RWPE2 (cell line): ENCODE measurements at regions not wholly inside any gene's neighbourhood (a gene's known extent, or its start where the extent isn't known, plus 50 kb on each side); places are given as distances from the start of the nearest gene placed in this dataset.
A peak's percentile ranks its signal among the peaks of the same experiment; 100 is the strongest.

Experiments used
- ATAC-seq: fragments of 200-7000 bp; cut with Tn5 transposase; 3 replicates; pipeline ENCODE4 v1.9.1; 2021; ENCODE audit warnings: low read depth
- DNase-seq: peaks from one replicate; pipeline ENCODE4 v3.0.0-alpha.2; 2020; ENCODE audit warnings: low spot score
- H3K27ac ChIP-seq: fragments of 450-650 bp; 2 replicates; pipeline ENCODE4 v1.5.1; 2017; ENCODE audit warnings: mild to moderate bottlenecking; ENCODE audit not compliant: poor library complexity, severe bottlenecking
- H3K27me3 ChIP-seq: fragments of 250-450 bp; sonication (Bioruptor Pico); 2 replicates; pipeline ENCODE4 v1.5.1; 2021; ENCODE audit warnings: mild to moderate bottlenecking, moderate library complexity; ENCODE audit not compliant: insufficient read depth, poor library complexity, severe bottlenecking
- H3K36me3 ChIP-seq: fragments of 250-450 bp; sonication (Bioruptor Pico); 2 replicates; pipeline ENCODE4 v1.5.1; 2020; ENCODE audit warnings: low read depth, mild to moderate bottlenecking, moderate library complexity
- H3K4me1 ChIP-seq: fragments of 250-450 bp; sonication (Bioruptor Pico); 2 replicates; pipeline ENCODE4 v1.5.1; 2021; ENCODE audit warnings: mild to moderate bottlenecking, moderate library complexity; ENCODE audit not compliant: insufficient read depth, poor library complexity, severe bottlenecking
- H3K4me3 ChIP-seq: fragments of 250-450 bp; sonication (Bioruptor Pico); 2 replicates; pipeline ENCODE4 v1.5.1; 2021; ENCODE audit warnings: mild to moderate bottlenecking, moderate library complexity; ENCODE audit not compliant: severe bottlenecking
- H3K9me3 ChIP-seq: fragments of 250-450 bp; sonication (Bioruptor Pico); 2 replicates; pipeline ENCODE4 v1.5.1; 2021; ENCODE audit warnings: mild to moderate bottlenecking, moderate library complexity; ENCODE audit not compliant: severe bottlenecking
- TF ChIP-seq, protein P1 (sequence below): fragments of 450-650 bp; IDR thresholded peaks from one replicate; pipeline ENCODE4 v1.5.1; 2017; ENCODE audit warnings: mild to moderate bottlenecking, moderate library complexity; ENCODE audit not compliant: poor library complexity, severe bottlenecking

DNA sequence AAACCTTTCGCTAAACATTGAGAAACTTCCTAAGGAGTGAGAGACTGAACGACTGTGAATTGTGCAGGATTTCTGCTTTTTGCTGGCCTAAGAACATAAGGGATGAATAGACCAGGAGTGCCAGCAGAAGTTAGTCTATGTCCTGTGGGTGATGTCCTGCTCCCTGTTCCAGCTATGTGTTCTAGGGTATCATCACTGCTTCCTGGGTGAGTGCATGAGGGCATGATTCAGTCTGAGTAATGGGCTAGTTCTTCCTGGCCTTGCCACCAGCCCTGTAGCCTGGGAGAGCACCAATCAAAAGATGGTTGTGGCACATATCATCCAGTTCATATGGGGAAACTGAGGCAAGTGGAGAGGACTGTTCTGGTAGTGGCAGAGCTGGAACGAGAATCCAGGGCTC, 153.9 kb upstream of the TPM1 start:
- Histone ChIP-seq H3K36me3 (no peaks in the 10 kb centered on the region), H3K4me1 (peaks cover 5% of the 10 kb centered on the region), H3K27me3 (no peaks in the 10 kb centered on the region), H3K9me3 (no peaks in the 10 kb centered on the region), H3K27ac (no peak overlapping the region), H3K4me3 (no peak overlapping the region)
- DNase-seq (no peak), ATAC-seq (peak; percentile 55; the same call in 1 of the 3 replicates)
- TF ChIP-seq, protein P1, sequence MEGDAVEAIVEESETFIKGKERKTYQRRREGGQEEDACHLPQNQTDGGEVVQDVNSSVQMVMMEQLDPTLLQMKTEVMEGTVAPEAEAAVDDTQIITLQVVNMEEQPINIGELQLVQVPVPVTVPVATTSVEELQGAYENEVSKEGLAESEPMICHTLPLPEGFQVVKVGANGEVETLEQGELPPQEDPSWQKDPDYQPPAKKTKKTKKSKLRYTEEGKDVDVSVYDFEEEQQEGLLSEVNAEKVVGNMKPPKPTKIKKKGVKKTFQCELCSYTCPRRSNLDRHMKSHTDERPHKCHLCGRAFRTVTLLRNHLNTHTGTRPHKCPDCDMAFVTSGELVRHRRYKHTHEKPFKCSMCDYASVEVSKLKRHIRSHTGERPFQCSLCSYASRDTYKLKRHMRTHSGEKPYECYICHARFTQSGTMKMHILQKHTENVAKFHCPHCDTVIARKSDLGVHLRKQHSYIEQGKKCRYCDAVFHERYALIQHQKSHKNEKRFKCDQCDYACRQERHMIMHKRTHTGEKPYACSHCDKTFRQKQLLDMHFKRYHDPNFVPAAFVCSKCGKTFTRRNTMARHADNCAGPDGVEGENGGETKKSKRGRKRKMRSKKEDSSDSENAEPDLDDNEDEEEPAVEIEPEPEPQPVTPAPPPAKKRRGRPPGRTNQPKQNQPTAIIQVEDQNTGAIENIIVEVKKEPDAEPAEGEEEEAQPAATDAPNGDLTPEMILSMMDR = no peak

DNA sequence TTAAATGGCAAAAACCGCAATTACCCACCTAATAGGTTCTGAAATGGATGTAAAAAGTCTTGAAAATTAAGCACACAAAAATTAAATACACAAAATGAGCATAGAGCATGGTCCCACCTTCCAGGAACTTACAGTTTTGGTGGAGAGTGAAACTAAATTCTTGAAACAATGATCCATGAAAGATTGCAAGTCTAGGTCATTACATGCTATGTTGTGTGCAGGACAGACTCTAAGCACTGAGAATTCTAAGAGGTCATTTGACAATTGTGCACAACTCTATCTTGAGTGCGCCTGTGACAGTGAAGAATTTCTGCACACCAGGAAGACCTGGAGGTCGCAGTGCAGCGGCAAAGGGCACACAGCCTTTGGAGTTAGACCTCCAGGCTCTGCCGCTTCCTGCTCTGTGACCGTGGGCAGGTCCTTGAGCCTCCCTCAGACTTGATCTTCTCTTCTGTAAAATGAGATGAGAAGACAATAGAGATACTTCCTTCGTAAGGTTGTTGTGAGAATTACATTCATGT, 153.3 kb upstream of the TPM1 start:
- H3K4me1 ChIP-seq = peaks cover 11% of the 10 kb centered on the region
- no peaks in the 10 kb centered on the region for H3K36me3 ChIP-seq
- no peak overlapping the region for H3K4me3 ChIP-seq
- ATAC-seq (no peak), DNase-seq (no peak)
- H3K27me3 ChIP-seq = no peaks in the 10 kb centered on the region
- no peak overlapping the region for H3K27ac ChIP-seq
- TF ChIP-seq, protein P1 = no peak
- H3K9me3 ChIP-seq = no peaks in the 10 kb centered on the region

DNA sequence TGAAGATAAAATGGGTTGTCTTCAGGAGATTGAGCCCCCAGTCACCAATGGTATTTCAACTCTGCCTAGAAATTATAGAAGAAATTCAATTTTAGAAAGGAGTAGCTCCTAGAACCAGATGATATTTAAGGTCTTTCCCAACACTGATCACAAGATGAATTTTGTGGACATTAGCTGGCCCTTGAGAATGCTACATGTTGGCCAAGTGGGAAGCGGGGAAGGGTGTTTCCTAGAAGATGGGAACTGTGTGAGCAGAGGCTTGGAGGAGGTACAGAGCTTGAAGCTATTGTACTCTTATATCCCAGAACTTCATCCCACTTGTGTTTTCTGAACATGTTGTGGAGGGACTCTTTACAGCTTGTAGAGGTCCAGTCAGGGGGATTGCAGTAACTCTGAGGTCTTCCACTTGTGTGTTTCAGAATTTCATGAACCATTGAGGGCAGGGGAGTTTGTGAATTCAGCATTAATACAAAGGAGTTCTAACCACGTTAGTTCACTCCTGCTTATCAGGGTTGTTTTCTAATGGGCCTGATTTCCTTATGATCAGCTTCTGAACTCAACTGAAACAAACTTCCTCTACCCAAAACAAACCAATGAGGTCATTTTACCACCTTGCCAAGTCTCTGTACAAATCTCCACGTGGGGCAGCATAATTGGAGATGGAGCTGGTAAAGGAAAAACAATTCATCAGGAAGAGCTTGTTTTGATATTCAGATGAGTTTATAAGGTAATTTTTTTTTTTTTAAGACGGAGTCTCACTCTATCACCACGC, 152.6 kb upstream of the TPM1 start:
- DNase-seq = no peak
- TF ChIP-seq, protein P1 = no peak
- Histone ChIP-seq H3K9me3 (no peaks in the 10 kb centered on the region), H3K4me1 (peaks cover 18% of the 10 kb centered on the region), H3K27me3 (no peaks in the 10 kb centered on the region), H3K36me3 (no peaks in the 10 kb centered on the region), H3K27ac (no peak overlapping the region), H3K4me3 (no peak overlapping the region)
- ATAC-seq = no peak

DNA sequence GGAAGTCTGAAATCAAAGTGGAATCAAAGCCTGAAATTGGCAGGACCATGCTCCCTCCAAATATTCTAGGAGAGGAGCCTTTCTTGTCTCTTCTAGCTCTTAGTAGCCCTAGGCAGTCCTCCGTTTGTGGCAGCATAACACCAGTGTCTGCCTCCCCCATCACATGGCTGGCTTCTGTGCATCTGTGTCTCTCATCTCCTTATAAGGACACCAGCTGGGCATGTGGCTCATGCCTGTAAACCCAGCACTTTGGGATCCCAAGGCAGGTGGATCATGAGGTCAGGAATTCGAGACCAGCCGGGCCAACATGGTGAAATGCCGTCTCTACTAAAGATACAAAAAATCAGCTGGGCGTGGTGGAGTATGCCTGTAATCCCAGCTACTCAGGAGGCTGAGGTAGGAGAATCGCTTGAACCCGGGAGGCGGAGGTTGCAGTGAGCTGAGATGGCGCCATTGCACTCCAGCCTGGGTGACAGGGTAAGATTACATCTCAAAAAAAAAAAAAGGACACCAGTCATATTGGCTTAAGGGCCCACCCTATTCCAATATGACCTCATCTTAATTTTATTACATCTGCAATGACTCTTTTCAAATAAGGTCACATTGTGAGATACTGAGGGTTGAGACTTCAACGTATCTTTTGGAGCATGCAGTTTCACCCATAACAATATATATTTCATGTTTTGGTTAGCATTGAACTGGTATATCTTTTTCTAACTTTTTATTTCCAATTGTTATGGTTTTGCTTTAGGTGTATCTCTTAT, 148.0 kb upstream of the TPM1 start:
- no peaks in the 10 kb centered on the region for H3K27me3 ChIP-seq
- ATAC-seq (no peak), DNase-seq (no peak)
- peak overlapping the region; percentile 100 for H3K27ac ChIP-seq
- TF ChIP-seq, protein P1 = no peak
- no peak overlapping the region for H3K4me3 ChIP-seq
- H3K9me3 ChIP-seq = no peaks in the 10 kb centered on the region
- no peaks in the 10 kb centered on the region for H3K36me3 ChIP-seq
- H3K4me1 ChIP-seq = peaks cover 52% of the 10 kb centered on the region
